Panc1 (cell line): ENCODE measurements at regions not wholly inside any gene's neighbourhood (a gene's known extent, or its start where the extent isn't known, plus 50 kb on each side); places are given as distances from the start of the nearest gene placed in this dataset.

Experiments used
- POLR2AphosphoS5 ChIP-seq: IDR thresholded peaks from 2 replicates; pipeline ENCODE4 v1.6.1; 2012; ENCODE audit warnings: mild to moderate bottlenecking, low read depth, low read length, moderate library complexity
- REST ChIP-seq, 2 experiments: IDR thresholded peaks; 2 replicates each; pipeline ENCODE4 v1.6.1; 2011 to 2012; ENCODE audit warnings: low read depth in 2 of 2, control low read depth in 1 of 2, low read length in 1 of 2, mild to moderate bottlenecking in 1 of 2, moderate library complexity in 1 of 2; ENCODE audit not compliant: insufficient read depth in 1 of 2
- TF ChIP-seq, protein P1 (sequence below): fragments of 450-650 bp; IDR thresholded peaks from 2 replicates; pipeline ENCODE4 v1.5.1; 2017; ENCODE audit warnings: mild to moderate bottlenecking

GRCh38 chr1:181319907-181320306 is 163.4 kb upstream of the CACNA1E start:
- TF ChIP-seq, protein P1, sequence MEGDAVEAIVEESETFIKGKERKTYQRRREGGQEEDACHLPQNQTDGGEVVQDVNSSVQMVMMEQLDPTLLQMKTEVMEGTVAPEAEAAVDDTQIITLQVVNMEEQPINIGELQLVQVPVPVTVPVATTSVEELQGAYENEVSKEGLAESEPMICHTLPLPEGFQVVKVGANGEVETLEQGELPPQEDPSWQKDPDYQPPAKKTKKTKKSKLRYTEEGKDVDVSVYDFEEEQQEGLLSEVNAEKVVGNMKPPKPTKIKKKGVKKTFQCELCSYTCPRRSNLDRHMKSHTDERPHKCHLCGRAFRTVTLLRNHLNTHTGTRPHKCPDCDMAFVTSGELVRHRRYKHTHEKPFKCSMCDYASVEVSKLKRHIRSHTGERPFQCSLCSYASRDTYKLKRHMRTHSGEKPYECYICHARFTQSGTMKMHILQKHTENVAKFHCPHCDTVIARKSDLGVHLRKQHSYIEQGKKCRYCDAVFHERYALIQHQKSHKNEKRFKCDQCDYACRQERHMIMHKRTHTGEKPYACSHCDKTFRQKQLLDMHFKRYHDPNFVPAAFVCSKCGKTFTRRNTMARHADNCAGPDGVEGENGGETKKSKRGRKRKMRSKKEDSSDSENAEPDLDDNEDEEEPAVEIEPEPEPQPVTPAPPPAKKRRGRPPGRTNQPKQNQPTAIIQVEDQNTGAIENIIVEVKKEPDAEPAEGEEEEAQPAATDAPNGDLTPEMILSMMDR, result no peak
- no peak for TF ChIP-seq POLR2AphosphoS5
- no peak for TF ChIP-seq REST (IDR thresholded peaks at IDR 0.05; ENCODE audit: insufficient read depth in 1 of 2, low read depth in 2 of 2, low read length in 1 of 2)
